HG02642 (cell line): ENCODE measurements at regions not wholly inside any gene's neighbourhood (a gene's known extent, or its start where the extent isn't known, plus 50 kb on each side); places are given as distances from the start of the nearest gene placed in this dataset.
"Not testable (repeated sequence)": the region's sequence is repeated elsewhere in the genome, so short reads cannot be mapped to it uniquely, and the experiment has no call there.

Source experiments
- ATAC-seq: cut with Tn5 transposase; IDR thresholded peaks from one replicate; pipeline ENCODE4 v1.9.1; 2021; ENCODE audit warnings: mild to moderate bottlenecking; ENCODE audit not compliant: unreplicated experiment, poor library complexity

DNA sequence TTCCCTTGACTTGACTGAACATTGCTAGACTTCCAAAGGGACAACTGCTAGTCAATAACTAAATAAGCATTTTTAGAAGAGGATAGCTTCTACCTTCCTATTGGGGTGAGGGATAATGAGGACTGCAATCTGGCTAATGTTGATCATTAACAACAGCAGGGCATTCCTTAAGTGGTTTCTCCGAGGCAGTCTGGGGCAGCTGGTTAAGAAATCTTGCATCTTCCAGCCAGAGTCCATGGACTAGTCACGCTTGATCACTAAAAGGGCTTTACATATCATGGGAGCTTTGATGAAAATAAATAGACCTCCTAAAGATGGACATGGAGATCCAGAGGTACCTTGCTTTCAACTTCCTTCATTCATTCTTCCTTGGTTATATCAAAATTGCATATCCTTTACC lies 329.4 kb upstream of the ESRRG start:
- ATAC-seq: no peak

DNA sequence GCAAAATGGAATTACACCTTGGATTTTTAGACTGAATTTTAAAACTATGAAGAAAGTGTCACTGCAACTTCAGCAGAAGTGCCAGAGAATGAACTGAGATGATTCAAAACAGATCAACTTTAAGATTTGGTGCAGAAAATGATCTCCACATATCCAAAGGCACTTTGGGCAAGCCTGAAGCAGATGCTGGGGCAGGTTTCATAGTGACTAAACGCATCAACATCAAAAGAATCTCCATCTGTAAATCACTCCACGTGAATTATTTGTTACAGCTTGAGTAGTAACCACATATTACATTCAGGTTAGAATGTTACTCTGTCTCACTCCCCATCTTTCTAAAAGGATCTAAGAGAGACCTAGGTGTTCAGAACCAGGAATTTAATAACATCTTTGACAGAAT lies 329.0 kb upstream of the ESRRG start:
- no peak for ATAC-seq

DNA sequence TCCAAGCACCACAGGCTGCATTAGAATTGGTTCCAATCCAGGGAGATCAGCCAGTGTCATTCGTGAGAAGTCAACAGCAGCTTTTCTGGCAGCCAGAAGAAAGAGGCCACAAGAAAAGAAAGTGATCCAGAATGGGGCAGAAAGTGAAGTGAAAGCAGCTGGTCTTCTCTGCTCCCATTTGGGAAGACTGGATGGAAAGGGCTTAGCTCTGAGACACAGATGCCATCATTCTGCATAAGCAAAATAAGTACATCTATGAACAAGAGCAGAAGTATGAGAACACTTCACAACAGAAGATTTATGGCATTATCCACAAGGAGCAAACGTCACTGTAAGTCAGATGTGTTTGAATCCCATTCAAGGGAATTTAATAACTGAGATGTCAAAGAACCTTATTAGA lies 326.5 kb upstream of the ESRRG start:
- ATAC-seq: no peak

DNA sequence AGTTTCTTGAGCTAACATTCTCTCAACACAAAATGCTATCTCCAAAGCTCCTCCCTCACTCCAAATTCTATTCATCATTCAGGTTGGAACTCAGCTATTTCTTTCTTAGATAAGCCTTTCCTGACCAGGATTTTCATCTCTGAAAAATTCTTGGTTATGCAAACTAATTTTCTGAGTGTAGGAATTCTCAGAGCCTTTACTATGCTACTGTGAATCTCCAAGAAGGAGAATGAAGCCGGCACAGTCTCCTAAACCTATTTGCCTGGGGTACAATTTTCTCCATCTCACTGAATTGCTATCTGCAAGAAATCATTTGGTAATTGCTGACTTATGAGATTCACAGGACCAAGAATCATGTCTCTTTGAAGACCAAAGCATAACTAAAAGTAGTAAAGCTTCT lies 325.9 kb upstream of the ESRRG start:
- ATAC-seq: no peak

DNA sequence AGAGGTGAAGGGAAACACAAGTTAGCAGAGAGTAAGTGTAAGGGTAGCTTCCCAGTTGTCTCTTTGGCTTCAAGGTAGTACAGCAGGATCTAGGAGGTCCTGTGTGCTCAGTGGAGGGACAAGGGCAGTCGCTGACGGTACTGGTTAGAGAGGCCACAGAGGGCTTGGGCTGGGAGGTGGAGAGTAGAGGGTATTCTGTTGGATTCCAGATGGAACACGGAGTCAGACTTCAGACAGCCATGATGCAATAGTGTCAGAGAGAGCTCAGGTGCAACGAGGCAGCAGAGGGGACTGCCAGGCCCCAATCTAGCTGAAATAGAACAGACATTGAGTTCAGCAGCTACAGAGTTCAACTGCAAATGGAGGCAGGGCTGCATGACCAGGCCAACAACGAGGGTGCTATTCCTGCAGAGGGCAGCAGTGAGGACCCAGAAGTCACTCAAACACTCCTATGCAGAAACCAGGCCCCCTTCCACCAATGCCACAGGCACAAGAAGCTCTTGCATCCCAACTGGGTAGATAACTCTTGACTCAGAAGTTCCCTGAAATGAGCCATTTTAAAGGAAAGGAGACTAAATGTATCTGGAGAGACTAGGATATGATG lies 325.0 kb upstream of the ESRRG start:
- ATAC-seq: peak; percentile 75

DNA sequence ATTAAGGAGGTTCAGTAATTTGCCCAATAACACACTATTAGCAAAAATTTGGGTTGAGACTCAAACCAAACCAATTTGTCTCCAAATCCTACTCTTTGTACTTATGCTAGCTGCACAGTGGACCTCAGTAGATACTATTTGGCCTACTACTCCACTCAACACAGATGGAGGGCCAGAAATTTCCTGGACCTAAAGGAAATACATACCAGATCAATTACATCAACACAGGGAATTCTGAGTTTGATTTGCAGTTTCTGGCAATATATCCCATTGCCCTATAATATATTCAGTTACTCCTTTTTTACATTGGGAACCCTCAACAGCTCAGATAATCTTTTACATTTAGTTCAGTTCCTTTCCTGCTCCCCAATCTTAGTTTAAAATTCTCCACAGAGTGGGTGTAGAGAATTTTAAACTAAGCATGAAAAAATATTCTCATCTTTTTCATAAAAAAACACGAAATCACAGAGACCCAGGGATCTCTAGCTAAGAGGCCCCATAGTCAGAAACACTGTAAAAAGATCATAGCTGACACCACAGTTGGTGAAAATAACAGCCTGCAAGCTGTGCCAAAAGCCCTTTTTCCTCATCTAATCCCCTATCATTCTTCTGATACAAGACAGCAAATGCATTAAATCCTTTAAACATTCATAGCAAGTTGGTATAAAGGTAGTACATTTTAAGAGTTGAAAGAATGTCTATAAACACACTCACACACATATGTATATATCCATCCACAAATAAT lies 317.7 kb upstream of the ESRRG start:
- no peak for ATAC-seq

DNA sequence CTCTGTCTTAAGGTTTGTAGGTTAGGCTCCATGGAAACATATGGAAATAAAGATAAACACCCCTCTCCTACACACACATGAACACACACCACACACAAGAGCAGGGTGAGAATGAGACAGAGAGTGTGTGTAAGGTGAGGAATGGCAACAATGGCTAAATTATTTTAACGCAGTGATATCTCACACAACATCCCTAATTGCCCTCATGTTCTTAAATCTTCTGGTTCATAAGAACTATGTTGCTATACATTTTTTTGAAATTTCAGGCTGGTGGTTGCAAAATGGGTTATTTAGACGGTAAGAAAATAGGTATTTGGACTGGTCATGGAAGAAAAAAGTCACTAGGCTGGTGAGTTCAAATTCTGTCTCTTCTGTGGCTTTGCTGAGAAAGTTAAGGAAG lies 316.7 kb upstream of the ESRRG start:
- no peak for ATAC-seq

DNA sequence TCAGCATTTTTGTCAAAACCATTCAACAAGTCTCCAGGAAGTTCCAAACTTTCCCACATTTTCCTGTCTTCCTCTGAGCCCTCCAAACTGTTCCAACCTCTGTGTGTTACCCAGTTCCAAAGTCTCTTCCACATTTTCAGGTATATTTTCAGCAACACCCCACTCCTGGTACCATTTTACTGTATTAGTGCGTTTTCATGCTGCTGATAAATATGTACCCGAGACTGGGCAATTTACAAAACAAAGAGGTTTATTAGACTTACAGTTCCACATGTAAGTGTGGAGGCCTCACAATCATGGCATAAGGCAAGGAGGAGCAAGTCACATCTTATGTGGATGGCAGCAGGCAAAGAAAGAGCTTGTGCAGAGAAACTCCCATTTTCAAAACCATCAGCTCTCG lies 315.9 kb upstream of the ESRRG start:
- not testable (repeated sequence) for ATAC-seq

DNA sequence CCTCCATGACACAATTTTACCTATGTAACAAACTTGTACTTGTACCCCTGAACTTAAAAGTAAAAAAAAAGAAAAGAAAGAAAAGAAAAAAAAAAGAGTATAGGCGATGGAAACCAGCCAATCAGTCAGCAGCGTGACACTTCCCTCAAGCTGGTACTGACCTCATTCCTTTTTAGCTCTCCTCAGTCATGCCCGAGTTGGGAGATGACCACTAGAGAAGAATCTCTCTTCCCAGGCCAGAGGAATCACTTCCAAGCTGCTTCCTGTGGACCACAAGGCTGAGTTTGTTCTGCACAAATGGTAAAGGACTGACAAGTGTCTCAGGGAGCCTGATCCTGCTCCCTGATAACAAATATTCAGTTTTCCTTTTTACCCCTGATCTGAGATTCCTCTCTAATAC lies 313.5 kb upstream of the ESRRG start:
- ATAC-seq: no peak

DNA sequence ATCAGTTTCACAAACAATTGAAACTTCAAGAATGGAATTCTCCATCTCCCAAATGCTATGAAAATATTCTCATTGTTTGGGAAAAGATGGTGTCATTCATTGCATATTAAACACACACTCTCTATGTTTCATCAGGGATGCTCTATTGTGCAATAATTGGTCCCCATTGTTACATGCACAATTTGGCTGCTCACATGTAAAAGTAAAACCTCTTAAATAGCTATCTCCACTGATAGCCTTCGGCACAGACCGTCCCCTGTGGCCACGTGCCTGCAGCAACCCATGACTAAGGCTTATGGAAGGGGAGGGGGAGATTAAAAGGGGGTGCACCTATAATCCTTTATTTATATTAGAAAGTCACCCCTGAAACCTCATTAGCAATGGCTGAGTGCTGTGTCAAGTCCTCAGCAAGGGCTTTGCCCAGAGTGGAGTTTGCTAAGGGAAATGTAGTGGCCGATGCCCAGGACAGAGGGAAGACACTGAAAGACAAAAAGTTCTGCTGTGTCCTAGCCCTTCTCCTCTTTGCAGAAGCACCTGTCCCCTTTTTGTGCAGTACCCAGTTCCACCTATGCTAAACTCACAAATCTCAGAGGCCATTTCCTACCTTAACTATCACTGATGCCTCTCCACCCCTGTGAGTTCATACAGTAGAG lies 309.6 kb upstream of the ESRRG start:
- no peak for ATAC-seq

DNA sequence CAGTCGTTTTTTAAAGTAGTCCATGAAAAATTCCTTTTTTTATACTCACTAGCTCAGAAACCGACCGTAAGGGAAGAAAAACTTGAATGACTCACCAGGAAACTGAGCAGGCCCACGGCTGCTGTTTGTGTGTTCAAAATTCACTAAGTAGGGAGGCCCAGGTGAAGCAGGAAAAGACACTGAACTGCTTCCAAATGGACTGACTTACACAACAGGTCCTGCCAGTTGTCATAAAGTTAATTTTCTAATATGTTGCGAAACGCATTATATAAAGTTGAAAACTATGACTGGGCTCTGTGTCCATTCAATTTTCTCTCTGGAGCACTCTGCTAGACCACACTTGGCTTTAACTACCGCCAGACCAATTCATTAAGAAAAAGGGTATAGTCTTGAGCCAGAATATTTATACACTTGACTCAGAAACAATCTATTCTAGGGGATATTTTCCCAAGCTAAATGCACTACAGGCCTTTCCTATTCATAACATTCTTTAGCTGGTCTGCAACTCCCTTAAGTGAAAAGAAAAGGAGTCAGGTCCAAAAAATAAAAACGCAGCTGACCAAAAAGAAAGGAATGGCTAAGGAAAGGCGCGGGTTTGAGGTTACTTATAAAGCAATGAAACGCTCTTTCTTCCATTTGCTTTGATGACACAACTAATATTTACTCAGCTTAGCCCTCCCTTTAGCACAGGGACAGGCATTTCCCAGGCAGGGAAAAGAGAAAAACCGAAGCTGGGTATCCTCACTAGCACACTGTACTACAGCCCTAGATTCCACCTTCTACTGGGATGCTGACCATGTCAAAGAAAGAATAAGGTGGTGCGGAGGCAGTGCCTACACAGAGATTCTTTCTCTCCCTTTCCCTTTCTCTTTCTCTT lies 306.3 kb upstream of the ESRRG start:
- ATAC-seq: no peak

DNA sequence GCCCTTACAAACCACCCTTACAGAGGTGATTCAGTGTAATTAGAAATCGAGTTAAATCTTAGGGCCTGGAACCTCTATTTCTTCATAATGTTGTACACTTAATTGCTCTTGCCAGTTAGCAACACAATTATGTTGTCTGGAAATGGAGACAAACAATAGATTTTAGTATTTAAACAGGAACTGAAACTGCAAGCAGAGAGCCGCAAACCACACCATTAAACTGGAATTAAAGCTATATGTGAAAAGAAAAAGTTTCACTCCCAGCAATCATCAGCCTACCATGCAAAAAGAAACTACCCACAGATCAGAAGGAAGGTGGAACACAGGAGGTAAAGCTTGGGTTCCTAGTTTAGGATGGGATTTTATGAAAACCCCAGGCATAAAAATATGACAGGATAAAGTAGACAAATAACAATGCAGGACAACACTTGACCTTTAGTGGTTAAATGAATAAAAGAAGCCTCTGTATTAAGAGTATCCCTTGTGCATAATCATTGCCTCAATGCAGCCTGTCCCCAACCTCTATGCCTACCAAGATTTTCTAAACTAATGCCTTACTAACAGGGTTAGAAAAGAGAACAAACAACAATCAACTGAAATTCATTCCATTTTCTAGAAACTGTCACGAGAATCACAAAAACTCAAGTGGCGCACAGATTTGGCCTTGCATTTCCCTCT lies 304.3 kb upstream of the ESRRG start:
- ATAC-seq: peak; percentile 94

DNA sequence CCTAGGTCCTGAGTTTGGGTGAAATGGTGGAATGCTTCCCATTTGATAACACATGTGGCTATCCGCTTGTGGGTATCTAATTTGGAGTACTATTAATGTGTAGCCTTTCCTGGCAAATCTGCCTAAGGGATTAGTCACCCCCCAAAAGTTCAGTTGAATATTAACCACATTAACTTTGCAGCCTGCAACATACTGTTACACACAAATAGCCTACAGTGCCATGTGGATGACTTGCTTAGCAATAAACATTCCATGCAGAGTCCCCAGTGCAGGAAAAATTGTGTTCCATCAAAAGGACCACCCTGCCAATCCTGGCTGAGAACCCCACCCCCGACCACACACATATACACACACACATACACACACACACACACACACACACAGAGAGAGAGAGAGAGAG lies 303.3 kb upstream of the ESRRG start:
- ATAC-seq: no peak

DNA sequence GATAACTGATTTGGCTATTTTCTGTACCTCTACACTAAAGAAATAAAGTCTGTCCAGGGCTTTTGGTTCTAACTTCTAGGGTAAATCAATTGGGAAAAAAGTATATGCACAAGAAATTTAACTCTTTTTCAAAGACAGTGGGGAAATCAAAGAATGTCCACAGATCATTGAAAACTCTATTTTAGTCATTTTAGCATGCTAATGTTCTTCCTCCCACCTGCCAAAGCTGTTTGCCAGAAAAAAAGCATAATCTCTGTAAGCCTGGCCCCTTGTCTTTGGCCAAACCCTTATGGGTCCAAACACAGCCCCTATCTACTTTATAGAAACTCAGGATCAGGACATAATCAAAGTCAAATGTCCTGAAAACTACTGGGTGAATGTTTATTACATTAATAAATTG lies 302.2 kb upstream of the ESRRG start:
- no peak for ATAC-seq

DNA sequence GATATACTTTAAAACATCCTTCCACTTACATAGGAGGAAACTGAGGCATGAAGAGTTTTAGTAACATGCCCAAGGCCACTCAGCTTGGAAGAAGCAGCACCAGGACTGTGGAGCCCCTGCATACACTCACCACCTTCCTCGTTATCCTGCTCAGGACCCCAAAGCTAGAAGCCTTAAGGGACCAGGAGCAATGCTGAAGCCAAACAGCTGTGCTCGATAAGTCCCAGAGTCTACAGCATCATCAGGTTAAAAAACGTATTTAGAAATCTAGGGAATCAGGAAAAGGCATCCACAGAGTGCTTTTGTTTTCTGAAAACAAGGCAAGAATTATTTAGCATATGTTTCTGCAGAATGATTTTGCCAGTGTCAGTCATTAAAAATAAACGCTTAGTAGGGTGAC lies 301.7 kb upstream of the ESRRG start:
- ATAC-seq: no peak

DNA sequence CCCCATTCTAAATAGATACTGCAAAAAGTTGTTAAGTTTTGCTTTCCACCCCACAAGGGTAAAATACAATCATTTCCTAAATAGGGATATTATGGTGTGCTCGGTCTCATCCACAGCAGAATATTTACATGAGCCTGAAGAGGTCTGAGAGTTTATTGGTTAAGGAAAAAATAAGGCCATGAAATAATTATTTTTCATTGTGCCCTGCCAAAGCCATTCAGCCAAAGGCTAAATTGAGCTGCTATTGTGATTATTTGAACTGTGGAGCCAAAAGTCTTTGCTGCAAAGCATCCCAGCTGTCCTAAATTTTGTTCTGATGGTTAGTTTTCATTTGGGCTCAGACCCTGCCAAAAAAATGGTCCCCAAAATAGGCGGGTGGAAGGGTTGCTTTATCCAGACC lies 298.7 kb upstream of the ESRRG start:
- ATAC-seq: no peak

DNA sequence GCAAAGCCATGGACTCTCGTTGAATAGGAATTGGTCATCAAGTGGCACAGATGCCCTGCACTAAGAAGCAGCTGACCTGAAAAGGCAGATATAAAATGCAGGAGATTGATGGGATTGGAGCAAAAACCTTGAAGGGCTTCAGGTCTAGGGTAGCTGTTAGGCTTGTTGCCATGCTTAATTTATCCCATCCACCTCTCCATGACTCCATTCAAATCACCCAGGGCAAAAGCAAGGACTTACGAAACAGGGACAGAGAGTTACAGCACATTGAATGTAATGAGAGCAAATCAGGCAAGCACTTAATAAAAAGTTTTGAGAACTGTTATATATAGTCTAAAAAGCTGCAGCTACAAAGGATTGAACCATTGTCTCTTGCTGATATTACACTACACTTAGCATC lies 298.2 kb upstream of the ESRRG start:
- ATAC-seq: no peak

DNA sequence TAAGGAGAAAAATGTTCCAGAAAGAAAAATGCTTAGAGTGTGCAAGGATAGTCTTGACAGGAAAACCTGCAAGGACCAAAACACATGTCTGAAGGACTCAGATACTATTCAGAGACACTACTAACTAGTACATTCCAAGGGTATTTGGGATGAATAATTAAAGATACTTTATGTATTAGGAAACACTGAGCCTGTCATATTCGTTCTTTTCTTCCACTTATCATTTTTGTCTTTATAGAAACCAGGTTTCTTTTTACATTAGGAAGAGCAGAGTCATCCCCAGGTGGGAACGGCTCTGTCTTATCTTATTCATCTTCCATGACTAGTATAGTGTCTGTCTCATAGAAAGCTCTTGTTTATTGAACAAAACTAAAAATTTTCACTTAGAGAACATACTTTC lies 296.2 kb upstream of the ESRRG start:
- no peak for ATAC-seq

DNA sequence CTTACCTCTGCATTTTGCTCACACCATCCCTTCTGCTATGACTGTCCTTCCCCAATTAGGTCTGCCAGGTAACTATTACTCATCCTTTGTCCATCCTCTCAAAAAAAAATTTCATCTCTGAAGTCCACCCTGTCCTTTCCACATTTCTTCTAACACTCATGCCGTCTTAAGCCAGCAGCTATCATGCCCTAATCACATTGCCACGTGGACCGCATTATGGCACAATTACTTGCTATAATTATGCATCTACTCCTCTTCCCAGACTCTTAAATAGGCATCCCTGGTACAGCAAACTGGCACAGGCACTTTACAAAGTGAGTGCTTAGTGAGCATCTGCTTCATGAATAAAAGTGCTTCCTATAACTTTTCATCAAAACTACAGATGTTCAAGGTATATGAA lies 295.4 kb upstream of the ESRRG start:
- no peak for ATAC-seq

DNA sequence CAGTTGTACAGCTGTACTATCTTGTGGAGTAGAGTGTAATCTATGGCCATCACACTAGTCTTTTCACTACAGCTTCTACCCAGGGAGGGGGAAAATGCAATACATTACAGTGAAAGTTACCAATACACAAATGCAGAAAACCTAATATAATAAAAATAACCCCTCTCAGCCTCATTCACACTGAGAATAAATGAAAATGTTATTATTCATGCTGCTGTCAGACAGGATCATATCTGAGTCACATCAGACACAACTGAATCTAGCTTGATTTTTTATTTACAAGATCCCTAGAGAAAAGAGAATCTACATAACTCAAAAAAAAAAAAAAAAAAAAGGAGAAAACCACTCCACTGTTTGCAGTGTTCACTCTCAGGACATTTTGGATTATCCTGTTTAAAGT lies 293.9 kb upstream of the ESRRG start:
- ATAC-seq: no peak
